Tibial nerve (tissue), 4 donors: ENCODE measurements at regions not wholly inside any gene's neighbourhood (a gene's known extent, or its start where the extent isn't known, plus 50 kb on each side); places are given as distances from the start of the nearest gene placed in this dataset.
"Not testable (repeated sequence)": the region's sequence is repeated elsewhere in the genome, so short reads cannot be mapped to it uniquely, and the experiment has no call there.

Source experiments
- DNase-seq, 2 donors: peaks; one replicate each; pipeline ENCODE4 v3.0.0-alpha.2; 2019; ENCODE audit warnings: low spot score in 2 of 2
- H3K27ac ChIP-seq, 4 donors: fragments of 200-600 bp; sonication (generic) in 3 of 4; one replicate each; pipeline ENCODE4 v1.5.1; 2017 to 2019; ENCODE audit warnings: mild to moderate bottlenecking in 1 of 4
- H3K27me3 ChIP-seq, 2 donors: fragments of 200-600 bp; sonication (generic) in 1 of 2; one replicate each; pipeline versions ENCODE4 v1.5.1 to v1.6.0; 2017 to 2019
- H3K36me3 ChIP-seq, 3 donors: fragments of 200-600 bp; sonication (generic); one replicate each; pipeline ENCODE4 v1.5.1; 2018 to 2019
- H3K4me1 ChIP-seq, 4 donors: fragments of 200-600 bp; sonication (generic) in 3 of 4; one replicate each; pipeline ENCODE4 v1.5.1; 2017 to 2019
- H3K4me3 ChIP-seq, 4 donors: fragments of 200-600 bp; sonication (generic) in 3 of 4; one replicate each; pipeline ENCODE4 v1.5.1; 2017 to 2019; ENCODE audit warnings: mild to moderate bottlenecking in 1 of 4, moderate library complexity in 1 of 4
- H3K9me3 ChIP-seq, 4 donors: fragments of 200-600 bp; sonication (generic) in 3 of 4; one replicate each; pipeline ENCODE4 v1.5.1; 2017 to 2019
- CTCF ChIP-seq, 5 experiments: fragments of 200-600 bp in 3 of 5; fragments of 450-650 bp in 2 of 5; sonication (generic) in 3 of 5; IDR thresholded peaks; one replicate each; pipeline ENCODE4 v1.5.1; 2016 to 2019; ENCODE audit warnings: antibody characterized with exemption in 5 of 5, mild to moderate bottlenecking in 3 of 5, moderate library complexity in 2 of 5
- EP300 ChIP-seq, 2 donors: sonication (generic); formaldehyde crosslinking; IDR thresholded peaks; one replicate each; pipeline ENCODE4 v1.6.1; 2017; ENCODE audit warnings: antibody characterized with exemption in 2 of 2, mild to moderate bottlenecking in 1 of 2
- POLR2A ChIP-seq, 2 donors: fragments of 450-650 bp; IDR thresholded peaks; one replicate each; pipeline ENCODE4 v1.6.1; 2017; ENCODE audit warnings: antibody characterized with exemption in 2 of 2, mild to moderate bottlenecking in 2 of 2, moderate library complexity in 2 of 2
- WGBS, 2 donors: methylation state at CpG; one replicate each; pipeline ENCODE4 v1.1.5; 2018; 5-methylcytosine and 5-hydroxymethylcytosine counted together

- 89 to 90% methylated on average over 2 of the region's 2 CpGs for WGBS, 2 donors
Observed at GRCh38 chr10:90286406-90286805, 571.4 kb downstream of the HTR7 start.

GRCh38 chr10:90286941-90287340 is 570.9 kb downstream of the HTR7 start:
- Histone ChIP-seq H3K4me1 (peaks cover 0 to 6% (median 0%) of the 10 kb centered on the region in 4 donors), H3K9me3 (no peaks in the 10 kb centered on the region), H3K27ac (no peak overlapping the region), H3K4me3 (no peak overlapping the region), H3K27me3 (no peaks in the 10 kb centered on the region), H3K36me3 (no peaks in the 10 kb centered on the region)
- 93% methylated on average over 1 of the region's 1 CpG for WGBS, 2 donors
- TF ChIP-seq POLR2A (IDR thresholded peaks at IDR 0.05): no peak
- no peak for TF ChIP-seq EP300 (IDR thresholded peaks at IDR 0.05)
- no peak for TF ChIP-seq CTCF (IDR thresholded peaks at IDR 0.05)
- no peak for DNase-seq

More at GRCh38 chr10:90286406-90286805, 571.4 kb downstream of the HTR7 start:
- no peaks in the 10 kb centered on the region for H3K36me3 ChIP-seq
- TF ChIP-seq POLR2A (IDR thresholded peaks at IDR 0.05): no peak
- no peak for TF ChIP-seq CTCF (IDR thresholded peaks at IDR 0.05)
- TF ChIP-seq EP300 (IDR thresholded peaks at IDR 0.05): no peak
- H3K9me3 ChIP-seq: no peaks in the 10 kb centered on the region
- peaks cover 0 to 6% (median 0%) of the 10 kb centered on the region in 4 donors for H3K4me1 ChIP-seq
- H3K27ac ChIP-seq: no peak overlapping the region
- no peaks in the 10 kb centered on the region for H3K27me3 ChIP-seq
- H3K4me3 ChIP-seq: no peak overlapping the region
- DNase-seq: no peak

- Histone ChIP-seq H3K27me3 (no peaks in the 10 kb centered on the region), H3K36me3 (no peaks in the 10 kb centered on the region), H3K4me1 (peaks cover 0 to 6% (median 0%) of the 10 kb centered on the region in 4 donors), H3K9me3 (no peaks in the 10 kb centered on the region), H3K4me3 (no peak overlapping the region), H3K27ac (no peak overlapping the region)
- WGBS, 2 donors: 14 to 26% methylated on average over 1 of the region's 1 CpG
- TF ChIP-seq CTCF (IDR thresholded peaks at IDR 0.05) (no peak), POLR2A (IDR thresholded peaks at IDR 0.05) (no peak), EP300 (IDR thresholded peaks at IDR 0.05) (no peak)
- DNase-seq: no peak
Observed at GRCh38 chr10:90288391-90288933, 569.4 kb downstream of the HTR7 start.

- H3K4me3 ChIP-seq: no peak overlapping the region
- no peak overlapping the region for H3K27ac ChIP-seq
- DNase-seq: no peak
- 54 to 70% methylated on average over 1 of the region's 1 CpG for WGBS, 2 donors
- no peaks in the 10 kb centered on the region for H3K27me3 ChIP-seq
- peaks cover 0 to 6% (median 0%) of the 10 kb centered on the region in 4 donors for H3K4me1 ChIP-seq
- H3K9me3 ChIP-seq: no peaks in the 10 kb centered on the region
- no peaks in the 10 kb centered on the region for H3K36me3 ChIP-seq
- TF ChIP-seq CTCF (IDR thresholded peaks at IDR 0.05) (no peak), POLR2A (IDR thresholded peaks at IDR 0.05) (no peak), EP300 (IDR thresholded peaks at IDR 0.05) (no peak)
Observed at GRCh38 chr10:90289037-90289436, 568.8 kb downstream of the HTR7 start.

- 79 to 81% methylated on average over 4 of the region's 4 CpGs for WGBS, 2 donors
- TF ChIP-seq EP300 (IDR thresholded peaks at IDR 0.05): no peak
- no peak for TF ChIP-seq POLR2A (IDR thresholded peaks at IDR 0.05)
- TF ChIP-seq CTCF (IDR thresholded peaks at IDR 0.05): no peak
- H3K27ac ChIP-seq: no peak overlapping the region
Observed at GRCh38 chr10:90293616-90294015, 564.2 kb downstream of the HTR7 start.

GRCh38 chr10:90294821-90295540 is 562.9 kb downstream of the HTR7 start:
- DNase-seq, H3K9me3 ChIP-seq, H3K36me3 ChIP-seq, H3K4me3 ChIP-seq, H3K4me1 ChIP-seq, H3K27me3 ChIP-seq, H3K27ac ChIP-seq: not testable (repeated sequence)
- WGBS, 2 donors: 81 to 88% methylated on average over 11 of the region's 11 CpGs

More at GRCh38 chr10:90293616-90294015, 564.2 kb downstream of the HTR7 start:
- Histone ChIP-seq H3K27me3 (no peaks in the 10 kb centered on the region), H3K4me1 (peaks cover 0 to 4% (median 0%) of the 10 kb centered on the region in 4 donors), H3K4me3 (no peak overlapping the region), H3K9me3 (no peaks in the 10 kb centered on the region), H3K36me3 (no peaks in the 10 kb centered on the region)
- no peak for DNase-seq

- 37 to 51% methylated on average over 7 of the region's 7 CpGs for WGBS, 2 donors
Observed at GRCh38 chr10:90302031-90302430, 555.8 kb downstream of the HTR7 start.

More at GRCh38 chr10:90302031-90302430, 555.8 kb downstream of the HTR7 start:
- not testable (repeated sequence) for H3K4me3 ChIP-seq, H3K4me1 ChIP-seq, H3K27me3 ChIP-seq, H3K36me3 ChIP-seq, DNase-seq, H3K27ac ChIP-seq, H3K9me3 ChIP-seq
